GM21447 (cell line): ENCODE measurements at regions not wholly inside any gene's neighbourhood (a gene's known extent, or its start where the extent isn't known, plus 50 kb on each side); places are given as distances from the start of the nearest gene placed in this dataset.

Experiments
- ATAC-seq: cut with Tn5 transposase; IDR thresholded peaks from one replicate; pipeline ENCODE4 v1.9.1; 2021; ENCODE audit not compliant: unreplicated experiment

DNA sequence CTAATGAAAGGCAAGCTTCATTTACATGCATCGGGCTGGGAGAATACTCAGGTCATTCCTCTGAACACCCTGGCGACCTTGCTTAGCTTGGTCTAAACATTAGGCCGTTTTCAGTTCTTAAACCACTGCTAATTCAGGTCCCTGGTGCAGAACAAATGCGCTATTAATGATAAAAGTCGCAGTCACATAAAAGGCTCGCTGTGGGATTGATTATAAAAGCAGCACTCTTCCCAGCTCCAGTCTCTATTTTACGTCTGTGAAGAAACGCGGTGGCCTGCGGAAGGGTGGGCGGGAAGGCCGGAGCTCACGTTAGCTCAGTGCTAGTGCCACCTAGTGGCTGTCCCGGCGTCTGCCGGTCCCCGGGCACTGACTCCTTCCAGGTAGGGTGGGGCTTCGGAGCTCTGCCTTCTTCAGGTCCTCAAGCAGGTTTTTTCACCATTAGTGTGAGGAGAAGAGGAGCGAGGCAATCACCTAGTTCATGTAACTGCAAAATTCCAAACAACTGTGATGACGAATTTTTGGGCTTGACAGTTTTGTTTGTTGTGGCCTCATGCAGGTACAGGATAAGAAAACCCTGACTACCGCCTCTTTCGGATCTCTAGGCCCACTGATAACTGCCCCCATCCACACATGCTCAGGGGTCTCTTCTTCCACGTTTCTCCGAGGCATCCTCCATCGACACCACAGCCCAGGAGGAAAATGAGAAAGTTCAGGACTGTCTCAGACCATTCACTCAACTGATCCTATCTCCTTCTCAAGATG, 66.5 kb upstream of the CLMP start:
- ATAC-seq, result no peak

DNA sequence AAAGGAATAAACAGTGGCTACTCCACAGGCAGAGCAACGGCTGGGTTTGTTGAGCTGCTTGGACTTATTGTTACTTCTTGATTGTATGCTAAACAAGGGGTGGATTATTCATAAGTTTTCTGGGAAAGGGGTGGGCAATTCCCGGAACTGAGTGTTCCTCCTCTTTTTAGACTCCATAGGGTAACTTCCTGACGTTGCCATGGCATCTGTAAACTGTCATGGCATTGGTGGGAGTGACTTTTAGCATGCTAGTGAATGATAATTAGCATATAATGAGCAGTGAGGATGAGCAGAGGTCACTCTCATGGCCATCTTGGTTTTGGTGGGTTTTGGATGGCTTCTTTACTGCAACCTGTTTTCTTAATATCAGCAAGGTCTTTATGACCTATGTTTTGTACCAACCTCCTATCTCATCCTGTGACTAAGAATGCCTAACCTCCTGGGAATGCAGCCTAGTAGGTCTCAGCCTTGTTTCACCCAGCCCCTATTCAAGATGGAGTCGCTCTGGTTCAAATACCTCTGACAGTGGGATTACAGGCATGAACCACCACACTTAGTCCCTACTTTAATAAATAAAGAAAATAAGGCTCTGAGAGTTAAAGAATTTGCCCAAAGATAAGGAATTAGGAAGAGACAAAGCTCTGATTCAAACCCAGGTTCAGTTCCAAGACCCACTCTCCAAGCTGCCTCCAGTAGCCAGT, 65.6 kb upstream of the CLMP start:
- ATAC-seq, result no peak

DNA sequence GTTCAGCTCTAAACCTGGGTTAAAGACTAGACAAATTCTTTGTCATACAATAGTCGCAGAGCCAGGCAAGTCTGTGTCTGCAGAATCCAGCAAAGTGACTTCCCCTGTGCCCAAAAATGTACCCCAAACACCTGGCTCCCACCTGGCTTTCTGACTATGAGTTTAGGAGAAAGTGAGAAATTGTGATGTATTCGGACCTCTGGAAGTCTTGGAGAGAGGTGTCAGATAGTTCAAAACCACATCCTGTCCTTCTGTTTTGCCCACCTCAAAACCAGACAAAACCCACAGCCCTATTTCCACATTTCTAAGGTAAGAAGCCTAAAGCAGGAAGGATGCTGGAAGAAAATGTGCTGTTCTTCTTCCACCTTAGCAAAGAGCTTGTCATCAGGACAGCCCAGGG, 63.8 kb upstream of the CLMP start:
- peak; percentile 45 for ATAC-seq

DNA sequence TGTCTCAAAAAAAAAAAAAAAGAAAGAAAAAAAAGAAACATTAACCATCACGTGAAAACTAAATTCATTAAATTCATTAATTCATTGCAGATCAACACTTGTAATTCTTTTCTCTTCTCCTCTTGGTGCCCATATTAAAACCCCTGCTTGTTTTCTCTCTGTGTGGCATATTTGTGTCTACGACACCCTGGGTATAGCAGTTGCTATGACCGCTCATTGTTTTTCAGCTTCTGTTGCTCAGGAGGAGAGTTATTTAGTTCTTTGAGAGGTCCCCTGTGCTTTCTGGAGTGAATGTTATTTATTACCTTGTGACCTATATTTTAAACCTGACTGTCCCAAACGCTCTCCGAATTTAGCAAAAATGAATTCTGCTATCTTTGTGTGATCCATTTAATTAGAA, 62.3 kb upstream of the CLMP start:
- ATAC-seq, result no peak

DNA sequence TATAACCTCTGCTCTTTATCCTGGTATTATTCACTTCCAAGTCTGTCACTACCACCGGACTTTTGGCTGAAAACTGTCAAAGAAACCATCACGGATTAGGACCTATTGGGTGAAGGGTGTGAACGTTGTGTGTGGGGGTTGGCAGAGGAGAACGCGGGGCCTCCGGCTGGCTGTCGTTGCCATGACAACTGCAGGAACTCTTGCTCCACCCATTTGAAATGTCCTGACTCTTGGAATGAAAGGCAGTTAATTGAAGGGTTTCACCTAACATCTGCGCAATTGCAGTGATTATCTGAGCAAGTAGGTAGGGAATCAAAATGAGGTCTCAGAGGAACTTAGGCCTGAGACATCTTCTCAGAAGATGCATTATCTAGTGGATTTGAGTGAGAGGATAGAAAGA, 60.9 kb upstream of the CLMP start:
- no peak for ATAC-seq

DNA sequence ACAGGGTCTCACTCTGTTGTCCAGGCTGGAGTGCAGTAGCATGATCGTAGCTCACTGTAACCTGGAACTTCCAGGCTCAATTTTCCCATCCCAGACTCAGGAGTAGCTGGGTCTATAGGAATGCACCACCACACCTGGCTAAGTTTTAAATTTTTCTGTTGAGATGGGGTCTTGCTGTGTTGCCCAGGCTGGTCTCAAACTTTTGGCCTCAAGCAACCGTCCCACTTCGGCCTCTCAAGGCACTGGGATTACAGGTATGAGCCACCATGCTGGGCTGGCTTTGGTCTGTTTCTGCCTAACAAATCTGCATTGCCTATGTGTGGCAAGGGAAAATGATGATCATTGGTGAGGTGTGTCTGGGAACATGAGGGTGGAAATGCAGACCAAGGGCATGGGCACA, 59.3 kb upstream of the CLMP start:
- ATAC-seq, result no peak

DNA sequence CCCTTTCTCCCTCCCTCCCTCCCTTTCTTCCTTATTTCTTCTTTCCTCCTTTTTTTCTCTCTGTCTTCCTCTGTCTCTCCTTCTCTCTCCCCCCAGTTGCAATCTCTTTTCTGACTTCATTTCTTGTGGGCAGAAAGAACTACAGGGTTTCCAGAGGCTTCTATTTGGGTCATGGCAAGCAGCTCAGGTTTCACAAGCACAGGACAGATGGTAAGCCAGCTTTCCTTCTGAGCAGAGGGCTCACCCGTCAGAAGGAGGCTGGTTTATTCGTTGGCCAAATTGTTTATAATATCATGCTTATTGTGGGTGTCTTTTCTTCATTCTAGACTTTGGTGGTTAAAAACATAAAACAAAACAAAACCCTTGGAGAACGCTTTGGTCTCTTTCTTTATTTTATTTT, 58.9 kb upstream of the CLMP start:
- no peak for ATAC-seq

DNA sequence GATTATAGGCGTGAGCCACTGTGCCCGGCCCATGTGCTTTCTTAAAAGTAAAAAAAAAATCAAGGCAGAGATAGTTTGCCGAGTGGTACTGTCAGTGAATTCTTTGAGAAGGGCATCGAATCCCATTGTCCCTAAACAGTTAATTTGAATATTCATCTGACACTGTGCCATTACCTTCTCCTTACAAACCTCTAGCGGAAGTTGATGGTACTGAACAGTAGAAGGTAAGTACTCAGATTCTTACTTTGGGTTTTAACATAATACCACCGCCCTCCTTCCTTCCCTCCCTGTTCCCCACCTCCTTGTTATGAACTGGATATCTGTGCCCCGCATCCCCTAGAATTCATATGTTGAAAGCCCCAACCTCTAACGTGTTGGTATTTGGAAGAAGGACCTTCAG, 58.2 kb upstream of the CLMP start:
- ATAC-seq, result no peak

DNA sequence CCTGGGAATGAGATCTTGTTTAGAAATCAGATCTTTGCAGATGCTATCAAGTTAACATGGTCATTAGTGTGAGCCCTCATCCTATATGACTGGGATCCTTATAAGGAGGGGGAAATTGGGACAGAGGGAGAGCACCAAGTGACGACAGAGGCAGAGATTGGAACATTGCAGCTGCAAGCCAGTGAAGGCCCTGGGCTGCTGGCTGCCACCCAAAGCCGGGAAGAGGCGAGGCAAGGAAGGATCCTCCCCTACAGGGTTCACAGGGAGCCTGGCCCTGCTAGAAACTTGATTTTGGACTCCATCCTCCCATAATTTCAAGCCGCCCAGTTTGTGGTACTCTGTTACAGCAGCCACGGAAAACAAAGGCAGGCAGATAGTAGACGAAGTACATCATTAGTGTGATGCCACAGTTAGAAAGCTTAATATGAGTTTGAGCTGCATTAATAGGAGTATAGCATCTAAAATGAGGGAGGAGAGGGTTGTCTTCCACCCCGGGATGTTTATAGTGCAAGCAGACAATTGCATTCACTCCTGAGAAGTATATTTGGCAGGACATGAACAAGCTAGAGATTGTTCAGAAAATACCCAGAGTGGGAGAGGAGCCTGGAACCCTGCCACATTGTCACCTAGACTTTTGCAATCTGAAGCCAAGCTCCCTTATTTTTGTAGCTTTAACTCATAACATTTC, 56.8 kb upstream of the CLMP start:
- ATAC-seq, result no peak

DNA sequence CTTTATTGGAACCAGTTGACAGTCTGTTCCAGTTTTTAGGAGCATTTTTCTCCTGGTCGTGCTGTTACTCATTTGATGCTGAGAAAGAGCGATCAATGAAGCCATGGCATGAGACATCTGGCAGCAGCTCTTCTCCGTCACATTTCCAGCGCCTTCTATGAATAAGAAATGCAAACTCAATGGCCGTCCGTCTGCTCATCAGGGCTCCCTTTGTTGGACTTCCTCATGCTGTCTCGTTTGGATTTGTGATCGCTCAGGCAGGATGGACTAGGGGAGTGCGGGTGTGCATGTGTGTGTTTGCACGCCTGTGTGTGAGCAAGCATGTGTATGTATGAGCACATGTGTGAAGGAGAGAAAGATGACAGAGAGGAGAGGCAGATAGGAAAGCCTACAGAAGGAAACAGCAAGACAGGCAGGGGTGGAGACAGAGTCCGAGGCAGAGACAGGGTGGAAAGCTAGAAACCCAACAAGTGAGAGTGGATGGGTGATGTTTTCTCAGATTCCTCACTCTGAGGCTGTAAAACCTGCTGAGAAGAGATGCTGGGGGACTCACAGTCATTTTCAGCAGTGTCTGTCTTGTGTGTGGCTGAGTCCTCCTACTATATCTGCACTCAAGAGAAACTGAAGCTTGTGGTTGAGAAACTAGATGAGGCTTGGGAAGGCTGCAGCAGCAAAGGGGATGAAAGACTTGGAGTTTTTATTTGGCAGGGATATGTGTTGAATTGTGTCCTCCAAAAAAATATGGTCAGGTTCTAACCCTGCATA, 56.0 kb upstream of the CLMP start:
- ATAC-seq, result no peak

DNA sequence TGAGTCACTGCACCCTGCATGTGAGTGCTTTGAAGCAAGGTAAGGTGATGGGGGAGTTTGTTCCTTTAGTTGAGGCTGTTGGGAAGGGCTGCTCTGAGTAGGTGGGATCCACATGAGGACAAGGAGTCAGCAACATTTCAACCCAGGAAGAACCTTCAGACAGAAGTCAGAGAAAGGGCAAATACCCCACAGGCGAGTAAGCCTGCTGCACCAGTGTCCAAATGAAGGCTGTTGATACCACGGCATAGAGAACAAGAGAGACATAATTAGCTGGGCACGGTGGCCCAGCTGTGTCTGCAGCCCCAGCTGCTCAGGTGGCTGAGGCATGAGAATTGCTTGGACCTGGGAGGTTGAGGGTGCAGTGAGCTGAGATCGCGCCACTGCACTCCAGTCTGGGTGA, 54.3 kb upstream of the CLMP start:
- no peak for ATAC-seq

DNA sequence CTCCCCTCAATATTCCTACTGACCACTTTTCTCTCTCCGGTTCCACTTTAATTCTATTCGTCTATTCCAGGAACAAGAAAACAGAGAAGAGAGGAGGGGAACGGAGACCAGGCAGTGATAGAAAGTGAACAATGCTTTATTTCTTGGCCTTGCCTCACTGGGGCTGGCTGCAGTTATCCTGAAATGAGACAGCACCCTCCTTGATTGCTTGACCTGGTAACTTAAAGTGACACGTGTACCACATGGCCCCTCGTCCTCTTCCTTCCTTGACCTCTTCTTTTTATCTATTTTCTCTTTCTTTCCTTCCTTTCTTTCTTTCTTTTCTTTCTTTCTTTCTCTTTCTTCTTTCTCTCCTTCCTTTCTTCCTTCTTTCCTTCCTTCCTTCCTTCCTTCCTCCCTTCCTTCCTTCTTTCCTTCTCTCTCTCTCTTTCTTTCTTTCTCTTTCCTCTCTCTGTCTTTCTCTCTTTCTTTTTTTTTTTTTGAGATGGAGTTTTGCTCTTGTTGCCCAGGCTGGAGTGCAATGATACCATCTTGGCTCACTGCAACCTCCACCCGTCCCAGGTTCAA, 52.8 kb upstream of the CLMP start:
- no peak for ATAC-seq

DNA sequence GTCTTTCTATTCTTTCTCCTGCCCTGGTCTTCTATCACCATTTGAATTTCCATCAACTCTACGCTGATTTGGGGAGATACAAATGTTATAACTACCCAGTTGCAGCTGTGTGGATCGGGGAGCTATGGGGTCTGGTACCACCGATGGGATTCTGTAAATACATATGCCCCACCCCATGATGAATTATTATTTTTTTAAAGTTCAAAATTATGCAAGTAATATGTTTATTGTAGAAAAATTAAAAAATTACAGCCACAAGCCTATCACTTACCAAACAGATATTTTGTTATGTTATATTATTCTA, 52.4 kb upstream of the CLMP start:
- peak; percentile 22 for ATAC-seq

DNA sequence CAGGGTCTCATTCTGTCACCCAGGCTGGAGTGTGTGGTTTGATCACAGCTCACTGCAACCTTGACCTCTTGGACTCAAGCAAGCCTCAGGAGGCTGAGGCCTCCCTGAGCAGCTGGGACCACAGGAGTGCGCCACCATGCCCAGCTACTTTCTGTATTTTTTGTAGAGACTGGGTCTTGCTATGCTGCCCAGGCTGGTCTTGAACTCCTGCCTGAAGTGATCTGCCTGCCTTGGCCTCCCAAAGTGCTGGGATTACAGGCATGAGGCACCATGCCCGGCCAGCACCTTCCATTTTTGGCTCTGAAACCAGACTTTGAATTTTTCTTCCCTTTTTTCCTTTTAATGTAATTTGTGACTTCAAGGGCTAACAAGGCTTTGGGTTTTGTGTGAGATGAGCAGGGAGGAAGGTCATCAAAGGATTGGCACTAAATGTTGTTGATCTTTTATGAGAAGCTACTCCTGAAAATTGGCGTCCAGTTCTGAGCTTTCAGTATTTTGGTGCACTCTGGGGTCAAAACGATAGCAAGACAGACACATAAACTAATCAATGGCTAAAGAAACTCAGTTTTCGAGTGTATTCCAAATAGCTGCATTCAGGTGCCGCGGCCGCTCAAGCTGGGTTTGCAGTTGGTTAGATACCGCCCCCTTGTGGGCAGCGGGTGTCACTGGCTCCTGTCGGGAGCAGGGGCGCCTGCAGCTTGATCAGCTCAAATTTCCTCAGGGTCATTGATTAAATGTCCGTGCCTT, 51.9 kb upstream of the CLMP start:
- ATAC-seq, result peak; percentile 81

DNA sequence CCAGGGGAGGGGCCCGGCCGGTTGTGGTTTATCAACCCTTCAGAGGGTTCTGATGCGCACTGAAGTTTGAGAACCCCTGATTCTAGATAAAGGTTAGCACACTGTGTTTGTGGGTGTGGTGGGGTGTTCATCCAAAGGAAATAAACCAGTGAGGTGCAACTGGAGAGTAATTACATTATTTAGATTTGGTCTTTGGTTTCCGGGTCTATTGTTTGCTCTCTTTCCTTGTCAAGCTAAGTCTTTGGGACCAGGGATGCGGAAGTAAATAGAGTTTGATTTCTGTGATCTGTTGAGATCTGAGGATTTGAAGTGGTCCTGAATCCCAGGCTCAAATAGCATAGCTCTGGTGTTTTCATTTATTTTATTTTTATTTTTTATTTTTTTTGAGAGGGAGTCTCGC, 50.5 kb upstream of the CLMP start:
- ATAC-seq, result no peak
